Stimulated activated CD4-positive, alpha-beta T cell treated with anti-CD3 and anti-CD28 coated beads, TNF-alpha, amount 100 ng/mL, for 1 hour (primary cell): ENCODE measurements at regions not wholly inside any gene's neighbourhood (a gene's known extent, or its start where the extent isn't known, plus 50 kb on each side); places are given as distances from the start of the nearest gene placed in this dataset.

Experiments
- DNase-seq, 3 donors: peaks; one replicate each; pipeline ENCODE4 v3.0.0-alpha.2; 2020; ENCODE audit warnings: low read depth in 3 of 3, low spot score in 1 of 3

- no peak for DNase-seq
Measured at GRCh38 chr1:244953901-244954300, 89.6 kb upstream of the HNRNPU start.

GRCh38 chr1:244952940-244953339, 88.6 kb upstream of the HNRNPU start:
- DNase-seq: no peak

GRCh38 chr1:244952280-244952933, 88.1 kb upstream of the HNRNPU start:
- no peak for DNase-seq

GRCh38 chr1:244948416-244948815, 84.1 kb upstream of the HNRNPU start:
- no peak for DNase-seq

DNA sequence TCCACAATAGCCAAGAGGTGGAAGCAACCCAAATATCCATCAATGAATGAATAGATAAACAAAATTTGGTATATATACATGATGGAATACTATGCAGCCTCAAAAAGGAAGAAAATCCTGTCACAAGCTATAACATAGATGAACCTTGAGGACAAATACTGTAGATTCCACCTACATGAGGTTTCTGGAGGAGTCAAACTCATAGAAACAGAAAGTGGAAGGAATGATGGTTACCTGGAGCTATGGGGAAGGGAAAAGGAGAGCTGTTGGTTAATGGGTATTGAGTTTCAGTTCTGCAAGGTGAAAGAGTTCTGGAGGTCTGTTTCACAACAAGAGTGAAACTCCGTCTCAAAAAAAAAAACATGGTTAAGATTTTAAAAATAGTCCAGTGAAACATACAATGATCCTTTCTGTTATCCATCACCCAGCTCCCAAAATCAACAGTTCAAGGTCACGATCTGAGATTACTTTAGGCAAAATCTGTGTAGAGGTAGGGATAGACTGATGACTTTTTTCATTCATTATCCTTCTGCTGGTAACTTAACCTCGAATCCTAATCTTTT, 80.8 kb upstream of the HNRNPU start:
- DNase-seq: no peak

- no peak for DNase-seq
Measured at GRCh38 chr1:244941121-244941520, 76.8 kb upstream of the HNRNPU start.

- DNase-seq: no peak
Measured at GRCh38 chr1:244937099-244937498, 72.8 kb upstream of the HNRNPU start.

GRCh38 chr1:244920911-244921761, 56.8 kb upstream of the HNRNPU start:
- DNase-seq: no peak

- no peak for DNase-seq
Measured at GRCh38 chr1:244919320-244920282, 55.3 kb upstream of the HNRNPU start.

DNA sequence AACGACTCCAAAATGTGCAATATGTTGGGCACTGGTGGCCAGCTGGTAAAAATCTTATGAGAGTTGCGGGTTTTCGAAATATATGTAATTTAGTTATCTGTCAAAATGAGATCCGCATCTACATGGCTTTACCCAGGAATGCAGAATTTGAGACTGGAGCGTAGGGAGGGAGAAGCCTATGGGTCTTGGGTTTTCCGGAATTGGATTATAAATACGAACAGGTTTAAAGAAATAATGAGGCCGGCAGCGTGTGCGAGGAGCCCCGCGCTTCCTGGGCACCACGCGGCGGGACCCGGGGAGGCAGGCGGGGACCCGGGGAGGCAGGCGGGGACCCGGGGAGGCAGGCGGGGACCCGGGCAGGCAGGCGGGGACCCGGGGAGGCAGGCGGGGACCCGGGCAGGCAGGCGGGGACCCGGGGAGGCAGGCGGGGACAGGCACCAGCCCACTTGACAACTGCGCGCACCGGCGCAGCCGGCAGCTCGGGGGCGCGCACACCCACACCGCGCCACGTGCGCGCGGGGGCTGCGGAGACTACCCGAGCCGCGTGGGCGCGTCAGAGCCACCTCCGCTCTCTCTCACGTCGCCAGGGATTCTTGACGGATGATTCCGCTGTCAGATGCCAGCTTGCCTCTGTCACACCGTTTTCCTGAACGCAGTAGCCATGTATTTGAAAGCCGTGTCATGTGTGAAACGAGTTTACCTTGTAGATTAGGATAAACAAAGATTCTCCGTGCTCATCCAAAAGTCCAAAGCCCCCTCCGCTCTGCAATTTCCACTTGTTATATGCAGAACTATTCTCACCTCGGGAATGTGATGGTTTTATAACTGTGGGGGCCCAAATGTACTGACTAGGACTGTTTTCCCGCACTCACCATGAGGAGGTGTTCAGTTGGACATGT, 54.3 kb upstream of the HNRNPU start:
- DNase-seq: peak in 2 of 3 donors; percentile 28 to 47

GRCh38 chr1:244917073-244917670, 52.8 kb upstream of the HNRNPU start:
- no peak for DNase-seq

DNA sequence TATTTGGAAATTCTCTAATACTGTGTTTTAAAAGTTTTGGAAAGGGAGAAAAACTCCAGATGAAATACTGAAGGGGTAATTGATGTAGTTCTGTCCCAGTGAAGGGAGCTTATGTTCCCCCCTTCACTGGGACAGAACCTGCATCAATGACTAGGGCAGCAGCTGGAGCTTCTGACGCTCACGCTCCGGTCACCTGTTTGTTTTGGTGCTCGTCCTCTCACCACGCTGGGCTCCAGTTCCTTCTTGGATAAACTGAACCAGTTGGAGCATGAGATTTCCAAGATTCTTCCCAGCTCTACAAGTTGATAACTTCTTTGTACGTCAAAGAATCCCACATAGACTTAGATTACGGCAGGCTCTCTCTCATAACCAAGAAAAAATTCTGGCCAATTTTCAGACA, 51.4 kb upstream of the HNRNPU start:
- DNase-seq: no peak

DNA sequence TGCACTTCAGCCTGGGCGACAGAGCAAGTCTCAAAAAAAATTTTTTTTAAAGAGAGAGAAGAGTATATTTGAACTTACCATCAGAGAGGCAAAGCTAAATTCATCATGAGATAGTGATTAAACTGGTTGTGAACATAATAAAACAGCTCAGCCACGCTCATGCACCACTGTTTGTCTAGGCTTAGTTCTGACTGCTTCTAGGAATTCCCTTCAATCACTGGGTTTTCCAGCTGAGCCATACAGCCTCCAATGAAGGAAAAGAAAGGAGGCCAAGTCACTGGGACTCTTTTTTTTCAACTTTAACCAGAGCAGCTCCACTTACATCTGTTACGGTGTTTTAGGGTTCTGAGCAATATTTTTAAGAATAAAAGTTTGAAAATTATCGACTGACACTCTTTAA, 50.4 kb upstream of the HNRNPU start:
- no peak for DNase-seq
